SIG-M5 treated with dmso at 0.1 percent for 504 hours (cell line): ENCODE measurements at regions not wholly inside any gene's neighbourhood (a gene's known extent, or its start where the extent isn't known, plus 50 kb on each side); places are given as distances from the start of the nearest gene placed in this dataset.

Source experiments
- DNase-seq: peaks from one replicate; lab custom pipeline; 2025; ENCODE audit not compliant: unreplicated experiment; lab: John Stamatoyannopoulos, UW

DNA sequence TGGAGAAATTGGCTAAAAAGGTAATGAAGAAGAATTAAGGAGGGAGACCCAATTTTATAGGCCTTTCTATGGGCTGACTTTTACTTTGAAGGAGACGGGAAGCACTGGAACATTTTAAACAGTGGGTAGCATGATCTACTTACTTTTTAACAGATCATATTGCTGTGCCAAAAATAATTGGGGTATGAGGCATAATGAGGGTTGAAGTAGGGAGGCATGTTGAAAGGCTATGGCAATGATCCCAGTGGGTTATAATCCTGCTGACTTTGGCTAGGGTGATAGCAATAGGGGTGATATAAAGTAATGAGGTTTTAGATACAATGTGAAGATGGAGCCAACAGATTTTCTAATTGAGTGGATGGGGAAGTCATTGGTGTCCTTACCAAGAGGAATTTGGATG, 73.2 kb downstream of the GPR37 start:
- DNase-seq, result no peak

DNA sequence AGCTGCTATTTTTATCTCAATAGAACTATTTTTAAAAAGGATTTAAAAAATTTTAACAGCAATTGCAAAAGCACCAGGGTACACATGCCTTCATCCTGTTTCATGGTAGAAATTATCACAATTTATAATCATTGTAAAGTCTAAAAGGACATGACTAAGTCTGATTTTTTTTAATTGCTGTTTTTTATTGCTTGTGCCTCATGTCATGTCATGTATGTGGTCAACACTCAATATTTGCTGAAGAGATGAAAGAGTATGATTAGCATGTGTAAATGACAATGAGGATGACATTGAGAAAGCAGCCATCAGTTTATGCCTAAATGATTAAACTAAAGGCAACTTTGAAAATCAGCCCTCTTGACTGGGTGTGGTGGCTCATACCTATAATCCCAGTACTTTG, 74.8 kb downstream of the GPR37 start:
- no peak for DNase-seq

DNA sequence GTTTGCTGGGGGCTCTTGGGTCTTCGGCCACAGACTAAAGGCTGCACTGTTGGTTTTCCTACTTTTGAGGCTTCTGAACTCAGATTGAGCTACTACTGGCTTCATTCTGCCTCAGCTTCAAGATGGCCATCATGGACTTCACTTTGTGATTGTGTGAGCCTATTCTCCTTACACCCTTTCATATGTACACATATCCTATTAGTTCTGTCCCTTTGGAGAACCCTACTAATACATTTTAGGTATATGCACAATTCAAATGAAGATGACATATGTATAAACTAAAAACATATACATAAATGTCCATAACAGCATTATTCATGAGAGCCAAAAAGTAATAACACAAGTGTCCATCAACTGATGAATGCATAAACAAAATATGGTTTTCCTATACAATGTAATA, 75.7 kb downstream of the GPR37 start:
- DNase-seq, result no peak

DNA sequence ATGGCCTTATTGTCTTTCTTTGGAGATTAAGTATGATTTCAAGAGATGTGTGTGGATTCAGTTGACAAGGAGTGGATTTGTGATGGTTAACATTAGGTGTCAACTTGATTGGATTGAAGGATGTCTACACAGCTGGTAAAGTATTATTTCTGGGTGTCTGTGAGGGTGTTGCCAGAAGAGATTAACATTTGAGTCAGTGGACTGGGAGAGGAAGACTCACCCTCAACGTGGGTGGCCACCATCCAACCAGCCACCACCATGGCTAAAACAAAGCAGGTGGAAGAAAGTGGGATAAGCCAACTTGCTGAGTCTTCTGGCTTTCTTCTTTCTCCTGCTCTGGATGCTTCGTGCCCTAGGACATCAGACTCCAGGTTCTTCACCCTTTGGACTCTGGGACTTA, 76.1 kb downstream of the GPR37 start:
- no peak for DNase-seq

DNA sequence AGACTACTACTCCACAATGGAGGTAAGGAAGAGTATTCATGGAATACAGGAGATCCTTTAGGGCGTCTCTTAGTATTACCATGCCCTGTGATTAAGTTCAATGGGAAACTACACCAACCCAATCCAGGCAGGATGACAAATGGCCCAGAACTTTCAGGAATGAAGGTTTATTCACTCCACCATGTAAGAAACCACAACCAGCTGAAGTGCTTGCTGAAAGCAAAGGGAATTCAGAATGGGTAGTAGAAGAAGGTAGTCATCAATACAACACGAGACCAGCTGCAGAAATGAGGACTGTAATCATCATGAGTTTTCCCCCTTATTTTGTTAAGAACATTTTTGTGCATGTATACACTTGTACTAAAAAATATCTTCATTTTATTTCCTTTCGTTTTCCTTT, 76.6 kb downstream of the GPR37 start:
- no peak for DNase-seq

DNA sequence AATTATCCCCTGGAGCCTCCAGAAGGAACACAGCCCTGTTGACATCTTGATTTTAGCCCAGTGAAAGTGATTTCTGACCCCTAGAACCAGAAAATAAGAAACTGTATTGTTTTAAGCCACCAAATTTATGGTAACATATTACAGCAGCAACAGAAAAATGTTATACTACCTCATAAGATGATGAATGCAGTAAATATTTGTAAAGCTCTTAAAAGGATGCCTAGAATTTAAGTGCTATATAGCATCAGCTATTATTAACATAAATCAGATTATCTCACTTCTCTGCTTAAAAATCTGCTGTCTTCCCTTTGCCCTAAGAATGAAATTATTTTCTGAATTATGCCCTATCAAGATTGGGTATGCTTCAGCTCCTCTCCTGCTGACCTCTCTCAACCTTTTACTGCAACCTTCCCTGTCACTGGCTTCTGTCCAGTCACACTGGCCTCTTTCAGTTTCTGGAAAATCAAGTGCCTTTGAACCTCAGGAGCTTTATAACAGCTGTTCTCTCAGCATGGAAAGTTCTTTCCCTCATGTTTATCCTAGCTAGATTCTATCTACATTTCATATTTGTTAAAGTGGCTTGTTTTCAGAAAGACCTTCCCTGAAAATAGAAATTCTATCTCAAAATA, 78.9 kb downstream of the GPR37 start:
- no peak for DNase-seq

DNA sequence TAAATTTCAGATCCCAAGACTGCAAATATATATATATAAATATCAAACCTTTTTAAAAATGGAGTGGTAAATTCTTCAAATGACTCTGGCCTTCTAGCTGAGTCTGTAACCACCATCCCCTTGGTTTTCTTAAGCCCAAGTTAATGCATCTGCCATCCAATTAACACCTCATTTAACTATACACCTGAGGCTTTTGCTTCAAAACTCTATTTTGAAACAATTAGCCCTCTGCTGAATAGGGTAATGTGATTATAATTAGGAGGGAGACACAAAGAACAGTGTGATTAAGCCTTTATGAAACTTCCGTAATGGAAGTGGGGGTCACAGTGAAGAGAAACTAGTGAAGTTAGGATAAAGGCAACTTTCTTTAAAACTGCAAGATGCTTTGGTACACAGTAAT, 83.6 kb downstream of the GPR37 start:
- no peak for DNase-seq

DNA sequence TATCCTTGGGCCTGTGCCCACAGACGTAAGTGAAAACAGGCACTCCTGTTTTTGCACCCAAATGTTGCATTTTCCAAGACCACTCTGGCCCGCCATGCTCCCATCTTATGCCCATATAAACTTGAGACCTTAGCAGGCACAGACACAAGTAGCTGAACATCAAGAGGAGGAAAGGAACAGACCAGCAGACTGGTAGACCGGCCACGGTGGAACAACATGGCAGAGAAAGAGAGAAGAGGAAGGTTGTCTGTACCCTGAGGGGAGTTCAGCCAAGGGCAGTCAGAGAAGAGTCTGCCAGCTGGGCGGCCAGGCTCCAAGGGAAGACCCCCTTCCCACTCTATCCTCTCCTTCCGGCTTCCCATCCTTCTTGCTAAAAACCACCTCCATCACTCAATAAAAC, 85.3 kb downstream of the GPR37 start:
- DNase-seq, result no peak

DNA sequence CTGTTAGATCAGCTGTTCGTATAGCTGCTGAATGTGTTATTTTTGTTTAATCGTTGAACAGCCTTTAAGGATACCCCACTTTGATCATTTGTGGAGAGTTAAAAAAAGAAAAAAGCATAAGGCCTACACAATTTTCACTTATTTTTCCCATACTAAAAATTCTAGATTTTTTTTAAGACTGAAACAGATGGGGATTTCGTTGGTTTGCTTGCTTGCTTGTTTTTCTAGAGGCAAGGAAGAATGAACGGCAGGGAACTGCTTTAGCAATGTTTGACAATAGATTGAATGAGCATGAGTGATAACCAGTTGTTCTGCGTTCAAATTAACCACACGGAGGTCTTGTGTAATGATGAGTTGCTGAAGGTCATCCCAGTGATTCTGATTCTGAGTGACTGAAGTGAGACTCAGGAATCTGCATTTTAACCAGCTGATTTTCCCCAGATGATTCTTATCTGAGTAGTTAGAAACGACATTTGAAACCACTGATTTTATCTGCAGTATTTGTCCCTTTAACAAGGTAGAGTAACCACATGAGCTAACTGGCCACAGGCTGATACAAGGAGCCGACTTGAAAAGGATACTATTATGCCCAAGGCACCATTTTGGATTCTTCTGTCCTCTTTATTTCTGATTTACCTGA, 85.9 kb downstream of the GPR37 start:
- no peak for DNase-seq

DNA sequence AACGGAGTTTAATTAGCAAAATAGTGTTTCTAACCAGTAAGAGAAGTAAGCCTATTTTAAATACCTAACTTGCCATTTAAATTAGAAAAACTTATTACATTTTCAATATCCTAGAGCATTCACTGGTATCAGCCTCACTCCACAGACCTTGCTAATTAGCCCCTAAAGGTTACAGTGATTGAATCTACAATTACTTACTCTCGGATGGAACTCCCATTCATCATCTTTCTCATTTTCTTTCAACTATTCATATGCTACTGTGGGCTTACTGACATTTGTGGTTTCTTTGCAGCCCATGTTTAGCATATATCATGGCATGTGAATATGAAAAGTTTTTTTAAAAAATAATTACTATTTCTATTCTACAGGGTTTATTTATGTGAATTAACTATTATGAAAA, 86.4 kb downstream of the GPR37 start:
- DNase-seq, result no peak

DNA sequence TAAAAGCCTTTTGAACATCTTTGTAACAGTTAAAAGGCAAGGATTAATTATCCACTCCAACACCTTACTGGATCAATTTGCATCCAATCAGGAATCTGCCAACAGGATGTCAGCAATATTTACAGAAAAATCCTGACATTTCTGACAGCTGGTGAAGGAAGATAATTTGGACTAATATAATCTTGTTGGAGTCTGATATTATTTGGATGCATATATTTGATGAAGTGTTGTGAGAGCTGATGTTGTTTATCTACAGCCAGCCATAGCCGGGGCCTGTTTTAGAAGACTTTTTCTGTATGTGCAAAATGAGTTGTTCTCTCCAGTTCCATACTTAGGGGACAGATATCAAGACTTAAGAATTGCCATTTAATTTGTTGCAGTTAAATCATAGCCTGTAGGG, 91.1 kb downstream of the GPR37 start:
- no peak for DNase-seq

DNA sequence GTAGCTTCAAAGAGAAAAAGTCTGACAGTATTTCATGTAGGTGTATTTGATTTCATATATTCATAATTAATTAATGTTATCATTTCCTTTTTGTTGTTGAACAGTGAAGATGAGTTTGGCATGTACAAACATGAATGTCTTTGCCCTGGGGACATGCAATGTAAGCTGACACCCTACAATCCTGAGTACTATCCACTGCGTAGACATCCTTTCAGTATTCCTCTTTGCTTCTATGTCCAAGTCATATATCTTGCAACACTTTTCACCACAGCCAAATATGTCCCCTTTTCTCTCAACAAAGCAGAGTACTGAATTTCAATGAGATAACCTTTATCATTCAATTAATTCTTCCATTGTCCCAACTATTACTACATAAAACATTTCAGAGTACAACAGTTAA, 93.6 kb downstream of the GPR37 start:
- DNase-seq, result no peak

DNA sequence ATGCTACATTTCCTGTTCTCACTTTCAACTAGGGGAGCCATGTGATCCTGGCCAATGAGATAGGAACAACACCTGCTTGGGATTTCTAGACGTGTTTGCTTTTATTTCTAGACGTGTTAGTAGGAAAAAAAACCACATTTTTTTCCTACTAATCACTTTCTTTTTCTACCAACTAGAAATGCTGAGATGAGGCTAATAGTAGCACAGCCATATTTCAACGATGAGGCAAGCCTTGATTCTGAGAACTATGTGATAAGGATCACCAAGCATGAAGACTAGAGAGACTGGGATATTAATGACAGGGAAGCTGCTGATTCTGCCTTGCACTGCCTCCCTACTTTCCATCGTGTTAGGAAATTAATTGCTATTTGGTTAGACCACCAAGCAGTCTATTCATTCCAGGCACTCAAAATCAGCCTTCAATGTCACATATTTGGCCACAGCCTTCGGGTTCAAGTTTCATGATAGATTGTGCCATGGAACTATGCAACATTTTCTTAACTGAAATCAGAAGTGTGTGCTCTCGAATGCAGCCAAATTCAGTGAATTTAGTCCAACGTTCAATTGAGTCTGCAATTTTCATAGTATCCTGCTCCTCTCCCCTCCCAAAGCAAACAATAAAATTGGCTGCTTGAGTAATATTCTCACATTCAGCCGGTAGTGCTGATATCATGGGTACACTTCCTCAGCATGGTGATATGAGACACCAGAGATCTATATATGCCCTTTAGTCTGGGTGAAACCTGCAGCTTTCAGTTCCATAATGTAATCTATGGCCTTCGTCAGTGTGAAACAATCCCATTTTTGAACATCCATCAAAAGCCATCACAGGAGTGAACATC, 98.1 kb downstream of the GPR37 start:
- no peak for DNase-seq

DNA sequence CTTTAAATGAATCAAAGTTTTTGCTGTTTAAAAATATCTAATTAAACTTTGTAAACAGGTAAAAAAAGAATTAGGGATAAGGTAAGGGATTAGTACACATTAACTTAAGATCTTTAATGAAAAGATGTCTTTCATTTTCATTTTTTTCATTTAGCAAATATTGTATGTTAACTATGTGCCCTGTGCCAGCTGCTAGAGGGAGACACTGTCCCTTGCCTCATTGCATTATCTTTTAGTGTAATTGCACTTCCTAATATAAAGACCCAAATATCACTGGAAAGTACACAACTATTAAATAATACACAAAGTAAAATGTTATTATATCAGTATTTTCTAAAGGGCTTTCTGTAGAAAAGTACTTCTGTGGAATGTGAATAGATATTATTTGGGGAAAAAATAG, 102.7 kb downstream of the GPR37 start:
- no peak for DNase-seq

DNA sequence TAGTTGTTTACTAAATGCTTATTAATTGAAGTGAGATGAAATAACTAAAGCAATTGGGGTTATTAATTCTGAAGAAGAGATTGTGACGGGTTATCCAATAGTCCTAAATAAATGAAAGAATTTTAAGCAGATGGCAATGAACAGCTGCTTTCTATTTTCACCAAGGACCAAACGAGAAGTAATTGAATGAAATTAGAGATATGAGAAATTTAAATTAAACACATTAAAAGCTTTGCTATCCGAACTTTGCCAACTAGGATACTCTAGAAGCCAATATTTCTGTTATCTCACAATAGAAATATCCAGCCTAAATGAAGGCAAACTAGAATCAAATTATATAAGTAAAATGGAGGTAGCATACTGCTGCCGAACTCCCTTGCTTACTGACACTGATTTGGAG, 103.2 kb downstream of the GPR37 start:
- no peak for DNase-seq

DNA sequence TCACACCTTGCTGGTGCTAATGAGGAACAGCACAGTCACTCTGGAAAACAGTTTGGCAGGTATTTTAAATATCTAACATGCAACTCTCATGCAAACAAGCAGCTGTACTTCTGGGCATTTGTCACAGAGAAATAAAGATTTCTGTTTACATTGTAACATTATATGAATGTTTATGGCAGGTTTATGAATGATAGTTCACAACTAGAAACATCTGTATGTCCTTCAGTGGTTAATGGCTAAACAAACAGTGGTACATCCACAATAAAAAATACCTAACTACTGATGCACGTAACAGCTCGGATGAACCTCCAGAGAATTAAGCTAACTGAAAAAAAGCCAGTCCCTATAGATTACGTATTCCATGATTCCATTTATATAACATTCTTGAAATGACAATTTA, 109.6 kb downstream of the GPR37 start:
- no peak for DNase-seq

DNA sequence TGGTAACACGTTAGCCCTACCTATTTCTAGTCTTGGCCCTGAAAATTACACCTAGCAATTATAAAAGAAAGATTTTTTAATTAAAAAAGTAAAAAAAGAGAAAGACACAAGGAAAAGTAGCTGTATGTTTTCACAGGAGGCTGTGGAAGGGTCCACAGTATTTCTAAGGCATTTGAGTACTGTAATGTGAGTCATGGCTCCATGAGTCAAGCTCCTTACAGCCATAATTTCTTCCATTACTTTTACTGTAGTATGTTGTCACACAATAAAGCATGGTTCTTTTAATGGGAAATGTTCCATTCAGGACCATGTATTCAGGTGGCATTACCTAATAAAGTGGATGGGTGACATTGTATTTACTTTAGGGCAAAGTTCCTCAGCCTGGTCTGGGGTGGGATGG, 113.4 kb downstream of the GPR37 start:
- DNase-seq, result no peak

DNA sequence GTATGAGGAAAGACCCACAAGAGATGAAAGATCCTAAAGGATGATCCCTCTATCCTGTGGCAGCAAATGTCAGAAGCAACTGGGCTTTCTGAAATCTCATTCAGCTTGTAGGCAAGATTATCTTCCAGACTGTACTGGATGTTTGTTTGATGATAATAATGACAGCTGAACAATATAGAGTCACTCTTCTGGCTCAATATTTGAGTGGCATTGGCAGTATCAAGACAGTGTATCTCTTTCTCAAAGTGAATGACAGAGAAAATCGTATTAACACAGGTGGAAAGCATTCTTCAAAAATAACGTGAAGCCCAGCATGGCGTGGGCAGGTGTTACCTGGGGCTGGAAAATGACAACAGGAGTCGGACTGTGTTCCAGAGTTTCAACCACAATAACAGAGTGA, 114.5 kb downstream of the GPR37 start:
- DNase-seq, result no peak

DNA sequence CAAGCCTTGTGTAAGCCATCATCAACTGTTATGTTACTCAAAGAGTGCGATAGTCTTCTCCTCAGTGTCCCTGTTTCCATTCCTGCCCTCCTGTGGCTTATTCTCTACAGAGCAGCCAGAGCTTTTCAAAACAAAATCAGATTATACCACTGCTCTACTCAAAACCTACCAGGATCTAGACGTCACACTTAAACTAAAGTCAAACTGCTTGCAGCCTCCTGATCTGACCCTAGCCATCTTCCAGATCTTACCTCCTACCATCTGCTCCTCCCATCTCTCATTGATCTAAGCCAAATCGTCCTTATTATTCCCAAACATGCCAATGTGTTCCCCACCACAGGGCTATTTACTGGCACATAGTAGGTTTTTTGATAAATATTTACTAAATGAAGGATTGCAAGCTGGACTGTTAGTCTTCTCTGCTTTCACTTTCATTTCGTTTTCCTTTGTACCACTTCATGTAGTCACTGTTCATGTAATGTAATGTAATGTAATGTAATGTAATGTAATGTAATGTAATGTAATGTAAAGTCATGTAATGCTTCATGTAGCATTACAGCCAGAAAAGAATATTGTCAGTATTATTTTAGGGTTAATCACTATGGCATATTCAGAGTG, 116.1 kb downstream of the GPR37 start:
- no peak for DNase-seq

DNA sequence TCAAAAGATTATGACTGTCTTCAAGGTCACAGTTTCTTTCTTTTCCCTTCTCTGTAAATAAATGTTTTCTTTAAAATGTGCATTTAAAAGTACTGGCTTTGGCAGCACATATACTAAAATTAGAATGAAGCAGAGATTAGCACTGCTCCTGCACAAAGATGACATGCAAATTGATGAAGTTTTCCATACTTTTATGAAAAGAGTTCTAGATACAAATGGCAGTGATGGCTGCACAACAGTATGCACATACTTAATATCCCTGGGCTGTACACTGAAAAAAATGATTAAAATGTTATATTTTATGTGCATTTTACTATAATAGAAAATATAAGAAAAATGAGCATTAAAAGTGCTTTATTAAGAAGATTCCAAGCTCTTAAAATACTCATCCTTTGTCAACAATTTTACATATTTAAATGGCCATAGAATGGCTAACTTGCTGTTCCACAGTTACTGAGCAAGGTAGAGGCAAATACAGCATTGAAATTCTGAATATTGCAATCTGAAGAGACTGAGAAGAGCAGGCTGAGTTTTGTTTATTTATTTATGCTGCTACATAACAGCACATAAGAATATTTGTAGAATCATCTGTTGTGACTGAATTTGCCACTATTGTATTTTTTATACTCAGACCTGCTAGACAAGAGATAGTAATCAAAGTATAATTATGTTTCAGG, 117.8 kb downstream of the GPR37 start:
- DNase-seq, result no peak

DNA sequence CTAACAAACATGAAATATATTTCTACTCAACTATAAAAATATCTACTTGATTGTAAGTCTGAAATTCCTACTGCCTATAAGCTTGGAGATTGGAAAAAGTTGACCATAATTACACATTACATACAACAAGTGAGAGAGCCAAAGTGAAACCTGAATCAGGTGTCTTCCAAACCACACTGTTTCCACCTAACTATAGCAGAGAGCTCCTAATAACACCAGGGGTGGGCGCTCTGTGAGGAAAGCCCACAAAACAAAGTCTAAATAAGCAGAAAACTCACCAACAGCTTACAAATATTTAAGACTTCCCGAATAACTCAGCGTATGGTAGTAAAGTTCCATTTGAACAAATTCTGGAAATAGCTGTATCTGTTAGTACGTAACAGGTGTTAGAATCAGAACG, 119.9 kb downstream of the GPR37 start:
- no peak for DNase-seq
